Prostate gland (tissue), 2 donors: ENCODE measurements at regions not wholly inside any gene's neighbourhood (a gene's known extent, or its start where the extent isn't known, plus 50 kb on each side); places are given as distances from the start of the nearest gene placed in this dataset.

Source experiments
- CTCF ChIP-seq, 4 experiments: fragments of 200-600 bp in 2 of 4; fragments of 450-650 bp in 2 of 4; sonication (generic) in 2 of 4; IDR thresholded peaks; 1 replicate in 3 of 4; 2 replicates in 1 of 4; pipeline ENCODE4 v1.5.1; 2016 to 2019; ENCODE audit warnings: antibody characterized with exemption in 4 of 4, mild to moderate bottlenecking in 2 of 4, moderate library complexity in 2 of 4
- POLR2A ChIP-seq: fragments of 450-650 bp; IDR thresholded peaks from one replicate; pipeline ENCODE4 v1.6.1; 2016; ENCODE audit warnings: antibody characterized with exemption, mild to moderate bottlenecking
- POLR2AphosphoS5 ChIP-seq: sonication (generic); formaldehyde crosslinking; IDR thresholded peaks from one replicate; pipeline ENCODE4 v1.6.1; 2017; ENCODE audit warnings: antibody characterized with exemption

GRCh38 chr21:23613014-23613413, 1994.3 kb downstream of the MRPL39 start:
- no peak for TF ChIP-seq CTCF (IDR thresholded peaks at IDR 0.05)
- no peak for TF ChIP-seq POLR2A
- TF ChIP-seq POLR2AphosphoS5 = no peak
